NT2/D1 (cell line): ENCODE measurements at regions not wholly inside any gene's neighbourhood (a gene's known extent, or its start where the extent isn't known, plus 50 kb on each side); places are given as distances from the start of the nearest gene placed in this dataset.

Experiments
- DNase-seq: peaks from one replicate; pipeline ENCODE4 v3.0.0-alpha.2; 2011; ENCODE audit warnings: low read depth, low spot score
- H3K27me3 ChIP-seq: 2 replicates; pipeline ENCODE4 v1.6.0; 2011; ENCODE audit warnings: mild to moderate bottlenecking; ENCODE audit not compliant: insufficient read length, insufficient read depth
- H3K36me3 ChIP-seq: 2 replicates; pipeline ENCODE4 v1.6.1; 2011; ENCODE audit warnings: mild to moderate bottlenecking, low read length, mixed read lengths; ENCODE audit not compliant: insufficient read depth, insufficient read length
- H3K4me1 ChIP-seq: 2 replicates; pipeline ENCODE4 v1.5.1; 2011; ENCODE audit not compliant: insufficient read depth, insufficient read length
- H3K4me3 ChIP-seq: 2 replicates; pipeline ENCODE4 v1.5.1; 2011; ENCODE audit warnings: low read depth; ENCODE audit not compliant: insufficient read length
- H3K9ac ChIP-seq: 2 replicates; pipeline ENCODE4 v1.6.0; 2011; ENCODE audit warnings: low read depth; ENCODE audit not compliant: insufficient read length
- H3K9me3 ChIP-seq: 2 replicates; pipeline ENCODE4 v1.5.1; 2011; ENCODE audit warnings: mild to moderate bottlenecking, low read length; ENCODE audit not compliant: insufficient read depth
- SUZ12 ChIP-seq: IDR thresholded peaks from 2 replicates; pipeline ENCODE4 v1.6.1; 2011; ENCODE audit not compliant: insufficient read length, insufficient read depth; ENCODE audit errors: extremely low read depth
- YY1 ChIP-seq: IDR thresholded peaks from 2 replicates; pipeline ENCODE4 v1.6.1; 2011; ENCODE audit not compliant: insufficient read length, insufficient read depth
- ZNF274 ChIP-seq: IDR thresholded peaks from 2 replicates; pipeline ENCODE4 v1.6.1; 2011; ENCODE audit warnings: mild to moderate bottlenecking, low read depth, low read length

DNA sequence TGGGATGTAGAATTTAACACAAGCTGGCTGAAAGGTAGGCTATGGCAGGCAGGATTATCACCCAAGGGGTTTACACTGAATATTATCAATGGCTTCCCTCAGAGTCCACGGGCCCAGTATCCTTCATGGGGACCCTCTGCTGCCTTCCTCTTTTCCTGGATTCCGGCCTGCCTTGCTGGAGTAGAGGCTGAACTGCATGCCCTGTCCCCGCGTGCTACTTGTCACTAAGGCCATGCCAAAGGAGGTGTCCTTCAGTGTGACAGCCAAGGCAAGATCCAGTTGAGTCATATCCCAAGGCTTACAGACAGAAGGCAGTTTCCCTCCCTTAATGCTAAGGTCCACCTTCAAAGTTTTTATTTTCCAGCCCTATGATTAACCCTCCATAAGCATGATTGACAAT is 156.3 kb downstream of the CYP26B1 start:
- Histone ChIP-seq H3K9me3 (no peaks in the 10 kb centered on the region), H3K27me3 (no peaks in the 10 kb centered on the region), H3K36me3 (no peaks in the 10 kb centered on the region), H3K4me3 (no peak overlapping the region), H3K4me1 (peaks cover 2% of the 10 kb centered on the region), H3K9ac (no peak overlapping the region)
- no peak for DNase-seq
- TF ChIP-seq YY1 (no peak), SUZ12 (no peak), ZNF274 (no peak)

DNA sequence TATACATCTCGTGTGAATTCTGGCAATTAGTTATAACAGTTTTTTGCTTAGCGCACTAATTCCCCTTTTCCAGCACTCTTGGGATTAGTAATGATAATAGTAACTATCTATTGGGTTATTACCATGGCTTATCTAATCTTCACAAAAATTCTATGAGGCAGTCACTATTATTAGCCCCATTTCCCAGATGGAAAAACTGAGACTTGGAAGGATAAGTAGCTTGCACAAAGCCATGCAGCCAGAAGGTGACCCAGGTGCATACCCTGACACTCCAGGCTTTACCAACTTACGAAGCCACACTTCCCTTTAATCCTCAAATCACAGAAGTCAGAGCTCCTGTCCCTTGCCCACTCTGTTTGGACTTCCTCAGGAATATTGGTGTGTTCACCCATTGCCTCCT is 156.8 kb downstream of the CYP26B1 start:
- Histone ChIP-seq H3K36me3 (no peaks in the 10 kb centered on the region), H3K4me3 (no peak overlapping the region), H3K4me1 (peaks cover 2% of the 10 kb centered on the region), H3K9ac (no peak overlapping the region), H3K27me3 (no peaks in the 10 kb centered on the region), H3K9me3 (no peaks in the 10 kb centered on the region)
- DNase-seq: no peak
- TF ChIP-seq ZNF274 (no peak), SUZ12 (no peak), YY1 (no peak)

DNA sequence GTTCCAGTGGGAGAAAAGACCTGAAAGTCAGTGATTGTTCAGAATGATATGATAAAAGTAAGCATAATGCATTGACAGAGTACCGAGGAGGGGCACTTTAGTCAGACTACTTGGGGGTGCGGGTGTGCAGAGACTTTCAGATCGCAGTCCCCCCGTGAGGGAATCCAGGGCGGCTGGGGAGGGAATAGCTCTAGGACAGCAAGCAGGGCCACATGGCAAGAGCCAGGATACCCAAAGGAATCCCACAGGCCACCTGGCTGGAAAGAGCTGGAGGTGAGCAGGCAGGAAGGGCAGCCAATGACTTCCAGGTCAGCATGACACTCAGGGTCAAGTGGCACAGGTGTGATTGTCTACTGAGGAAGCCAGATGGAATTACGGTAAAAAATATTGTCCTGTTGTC is 157.5 kb downstream of the CYP26B1 start:
- no peak overlapping the region for H3K9ac ChIP-seq
- H3K9me3 ChIP-seq: no peaks in the 10 kb centered on the region
- TF ChIP-seq SUZ12 (no peak), YY1 (no peak), ZNF274 (no peak)
- no peak for DNase-seq
- peaks cover 2% of the 10 kb centered on the region for H3K4me1 ChIP-seq
- no peaks in the 10 kb centered on the region for H3K36me3 ChIP-seq
- no peaks in the 10 kb centered on the region for H3K27me3 ChIP-seq
- no peak overlapping the region for H3K4me3 ChIP-seq

DNA sequence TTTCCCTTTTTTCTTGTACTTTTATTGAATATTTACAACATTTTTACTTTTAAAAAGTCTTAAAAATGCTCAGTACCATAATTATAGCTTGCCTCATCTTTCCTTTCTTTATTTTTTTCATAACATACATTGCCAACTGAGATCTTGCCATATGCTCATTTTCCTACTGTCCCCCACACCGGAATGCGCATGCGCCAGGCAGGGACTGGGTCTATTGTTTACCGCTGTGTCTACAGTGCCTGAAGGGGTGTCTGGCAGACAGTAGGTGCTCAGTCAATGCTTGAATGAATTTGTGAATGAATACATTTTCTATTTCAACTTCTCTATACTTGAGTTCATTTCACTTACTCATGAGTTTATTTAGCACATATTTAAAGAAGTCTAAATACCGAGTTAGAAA is 158.0 kb downstream of the CYP26B1 start:
- no peak overlapping the region for H3K4me3 ChIP-seq
- TF ChIP-seq ZNF274: no peak
- no peak for TF ChIP-seq SUZ12
- H3K36me3 ChIP-seq: no peaks in the 10 kb centered on the region
- no peak for DNase-seq
- H3K9ac ChIP-seq: no peak overlapping the region
- no peaks in the 10 kb centered on the region for H3K9me3 ChIP-seq
- H3K4me1 ChIP-seq: peaks cover 2% of the 10 kb centered on the region
- no peaks in the 10 kb centered on the region for H3K27me3 ChIP-seq

DNA sequence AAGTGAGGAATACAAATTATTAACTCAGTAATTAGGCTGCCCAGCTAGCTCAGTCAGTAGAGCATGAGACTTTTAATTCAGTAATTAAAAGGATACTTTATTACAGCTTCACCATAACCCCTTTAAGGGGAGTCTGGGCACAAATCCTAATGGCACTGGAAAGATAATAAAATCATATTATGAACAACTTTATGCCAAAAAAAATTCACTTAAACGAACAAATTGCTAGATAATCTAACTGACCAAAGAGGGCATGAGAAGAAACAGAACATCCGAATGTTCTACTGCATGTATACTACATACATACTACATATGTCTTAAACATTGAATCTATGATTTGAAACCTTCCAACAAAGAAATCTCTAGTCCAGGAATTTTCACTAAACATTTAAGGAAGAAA is 159.5 kb downstream of the CYP26B1 start:
- Histone ChIP-seq H3K4me3 (no peak overlapping the region), H3K36me3 (no peaks in the 10 kb centered on the region), H3K27me3 (no peaks in the 10 kb centered on the region), H3K9me3 (no peaks in the 10 kb centered on the region), H3K9ac (no peak overlapping the region), H3K4me1 (peaks cover 2% of the 10 kb centered on the region)
- DNase-seq: no peak
- TF ChIP-seq ZNF274: no peak
- TF ChIP-seq SUZ12: no peak
- no peak for TF ChIP-seq YY1

DNA sequence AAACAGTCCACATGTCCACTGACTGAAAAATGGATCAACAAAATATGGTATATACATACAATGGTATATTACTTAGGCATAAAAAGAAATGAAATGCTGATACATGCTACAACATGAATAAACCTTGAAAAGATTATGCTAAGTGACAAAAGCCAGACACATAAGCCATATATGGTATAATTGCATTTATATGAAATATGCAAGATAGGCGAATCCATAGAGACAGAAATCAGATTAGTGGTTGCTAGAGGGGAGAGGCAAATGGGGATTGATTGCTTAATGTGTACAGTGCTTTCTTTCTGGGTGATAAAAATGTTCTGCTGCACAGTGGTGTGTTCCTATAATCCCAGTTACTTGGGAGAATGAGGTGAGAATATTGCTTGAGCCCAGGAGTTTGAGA is 171.0 kb downstream of the CYP26B1 start:
- DNase-seq: no peak
- no peaks in the 10 kb centered on the region for H3K27me3 ChIP-seq
- H3K4me1 ChIP-seq: no peaks in the 10 kb centered on the region
- H3K9ac ChIP-seq: no peak overlapping the region
- TF ChIP-seq YY1 (no peak), ZNF274 (no peak), SUZ12 (no peak)
- no peaks in the 10 kb centered on the region for H3K36me3 ChIP-seq
- peaks cover 10% of the 10 kb centered on the region; the same call in 1 of the 2 replicates for H3K9me3 ChIP-seq
- no peak overlapping the region for H3K4me3 ChIP-seq

DNA sequence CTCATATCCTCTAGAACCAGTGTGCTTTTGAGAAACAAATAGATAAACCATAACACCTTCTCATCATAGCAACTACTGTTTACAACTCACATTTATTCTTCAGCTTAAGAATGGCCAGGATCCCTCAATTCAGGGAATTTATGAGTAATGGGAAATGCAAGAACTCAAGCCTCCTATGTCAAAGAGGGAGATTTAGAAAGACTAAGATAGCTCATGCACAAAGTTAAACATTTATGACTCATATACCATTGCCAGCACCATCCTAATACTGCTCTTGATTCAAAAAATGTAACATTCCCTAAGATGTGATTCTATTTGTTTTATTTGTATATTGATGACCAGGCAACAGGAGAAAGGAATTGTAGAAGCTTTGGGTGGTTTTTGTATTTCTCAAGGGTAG is 172.8 kb downstream of the CYP26B1 start:
- Histone ChIP-seq H3K9ac (no peak overlapping the region), H3K4me3 (no peak overlapping the region), H3K4me1 (no peaks in the 10 kb centered on the region), H3K9me3 (peaks cover 10% of the 10 kb centered on the region; the same call in 1 of the 2 replicates), H3K36me3 (no peaks in the 10 kb centered on the region), H3K27me3 (no peaks in the 10 kb centered on the region)
- no peak for DNase-seq
- TF ChIP-seq ZNF274 (no peak), SUZ12 (no peak), YY1 (no peak)

DNA sequence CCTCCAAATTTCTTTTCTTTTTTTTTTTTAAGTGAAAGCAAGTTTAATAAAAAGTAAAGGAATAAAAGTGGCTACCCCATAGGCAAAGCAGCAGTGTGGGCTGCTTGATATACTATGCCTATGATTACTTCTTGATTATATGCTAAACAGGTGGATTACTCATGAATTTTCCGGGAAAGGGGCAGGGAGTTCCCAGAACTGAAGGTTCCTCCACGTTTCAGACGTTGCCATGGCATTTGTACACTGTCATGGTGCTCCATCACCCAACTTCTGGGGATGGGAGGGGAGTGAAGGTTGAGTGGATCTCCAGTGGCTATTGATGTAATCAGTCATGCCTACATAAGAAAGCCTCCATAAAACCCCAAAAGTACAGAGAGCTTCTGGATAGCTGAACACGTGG is 176.2 kb downstream of the CYP26B1 start:
- H3K36me3 ChIP-seq: no peaks in the 10 kb centered on the region
- DNase-seq: no peak
- H3K9me3 ChIP-seq: no peaks in the 10 kb centered on the region
- no peak overlapping the region for H3K4me3 ChIP-seq
- H3K27me3 ChIP-seq: no peaks in the 10 kb centered on the region
- no peaks in the 10 kb centered on the region for H3K4me1 ChIP-seq
- TF ChIP-seq ZNF274 (no peak), SUZ12 (no peak), YY1 (no peak)
- H3K9ac ChIP-seq: no peak overlapping the region
